HTR-8/SVneo (cell line): ENCODE measurements at regions not wholly inside any gene's neighbourhood (a gene's known extent, or its start where the extent isn't known, plus 50 kb on each side); places are given as distances from the start of the nearest gene placed in this dataset.
"Not testable (repeated sequence)": the region's sequence is repeated elsewhere in the genome, so short reads cannot be mapped to it uniquely, and the experiment has no call there.

ENCODE experiments used
- DNase-seq: peaks from one replicate; pipeline ENCODE4 v3.0.0; 2011; ENCODE audit warnings: low spot score, mixed read lengths; ENCODE audit not compliant: insufficient read length
- FAIRE-seq: peaks from 2 replicates; lab custom pipeline; 2011; peaks lifted over from hg19 to GRCh38; lab: Jason Lieb, UNC

DNA sequence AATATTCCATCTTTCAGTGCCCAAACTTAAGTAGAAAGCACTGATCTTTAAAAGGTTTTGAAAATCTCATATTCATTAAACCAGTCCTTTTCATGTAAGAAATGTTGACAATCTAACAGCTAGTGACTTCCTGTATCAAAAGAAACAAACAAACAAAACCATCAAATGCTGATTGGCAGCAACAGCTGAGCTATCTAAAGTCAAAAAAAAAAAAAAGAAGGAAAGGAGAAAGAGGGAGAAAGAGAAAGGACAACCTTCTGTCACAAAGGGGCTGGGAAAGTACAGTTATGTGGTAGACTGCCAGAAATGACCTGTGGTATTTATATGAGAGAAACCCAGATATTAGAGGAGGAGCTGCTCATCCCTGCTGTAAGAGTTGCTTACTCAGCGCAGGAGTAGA is 614.6 kb upstream of the SMIM31 start:
- DNase-seq: no peak
- FAIRE-seq: no peak

DNA sequence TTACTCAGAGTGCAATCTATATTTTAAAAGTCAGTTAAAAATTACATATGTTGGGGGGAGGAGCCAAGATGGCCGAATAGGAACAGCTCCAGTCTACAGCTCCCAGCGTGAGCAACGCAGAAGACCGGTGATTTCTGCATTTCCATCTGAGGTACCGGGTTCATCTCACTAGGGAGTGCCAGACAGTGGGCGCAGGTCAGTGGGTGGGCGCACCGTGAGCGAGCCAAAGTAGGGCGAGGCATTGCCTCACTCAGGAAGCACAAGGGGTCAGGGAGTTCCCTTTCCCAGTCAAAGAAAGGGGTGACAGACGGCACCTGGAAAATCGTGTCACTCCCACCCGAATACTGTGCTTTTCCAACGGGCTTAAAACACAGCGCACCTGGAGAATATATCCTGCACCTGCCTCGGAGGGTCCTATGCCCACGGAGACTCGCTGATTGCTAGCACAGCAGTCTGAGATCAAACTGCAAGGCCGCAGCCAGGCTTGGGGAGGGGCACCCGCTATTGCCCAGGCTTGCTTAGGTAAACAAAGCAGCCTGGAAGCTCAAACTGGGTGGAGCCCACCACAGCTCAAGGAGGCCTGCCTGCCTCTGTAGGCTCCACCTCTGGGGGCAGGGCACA is 612.1 kb upstream of the SMIM31 start:
- not testable (repeated sequence) for FAIRE-seq, DNase-seq

DNA sequence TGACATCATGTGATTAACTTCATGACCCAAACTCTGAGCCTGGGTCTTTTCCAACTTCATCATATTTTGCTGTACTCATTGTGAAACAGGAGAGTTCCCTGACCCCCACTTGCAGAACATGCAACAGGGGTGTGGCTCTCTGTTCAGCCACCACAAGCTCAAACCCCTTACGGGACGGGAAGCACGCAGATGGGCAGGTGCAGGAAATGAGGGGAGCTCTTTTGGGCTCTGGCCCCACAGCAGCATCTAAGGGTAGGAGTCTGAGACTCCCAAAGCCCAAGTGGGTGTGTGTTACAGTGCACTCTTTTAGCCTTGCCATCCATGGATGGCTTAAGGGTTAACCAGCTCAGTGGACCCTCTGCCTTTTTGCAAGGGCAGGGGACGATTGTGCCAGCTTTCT is 599.5 kb upstream of the SMIM31 start:
- FAIRE-seq: no peak

DNA sequence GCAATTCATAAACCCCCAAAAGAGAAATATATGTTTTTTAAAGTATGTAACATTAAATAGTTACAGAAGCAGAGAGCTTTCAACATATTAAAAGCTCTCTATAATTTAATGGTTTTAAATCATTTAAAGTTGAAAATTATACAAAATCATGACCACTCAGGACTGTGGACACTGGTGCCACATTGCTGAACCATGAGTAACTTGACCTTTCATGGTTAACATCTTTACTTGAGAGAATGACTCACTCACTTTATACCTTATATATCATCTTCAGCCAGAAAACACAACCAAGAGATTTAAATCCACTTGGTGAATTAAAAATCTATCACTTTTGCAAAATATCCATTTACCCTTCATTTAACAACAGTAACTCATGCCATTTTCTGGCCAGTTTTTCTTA is 584.3 kb upstream of the SMIM31 start:
- no peak for FAIRE-seq
- DNase-seq: peak; percentile 31

More for the DNA sequence above, 599.5 kb upstream of the SMIM31 start:
- no peak for DNase-seq

DNA sequence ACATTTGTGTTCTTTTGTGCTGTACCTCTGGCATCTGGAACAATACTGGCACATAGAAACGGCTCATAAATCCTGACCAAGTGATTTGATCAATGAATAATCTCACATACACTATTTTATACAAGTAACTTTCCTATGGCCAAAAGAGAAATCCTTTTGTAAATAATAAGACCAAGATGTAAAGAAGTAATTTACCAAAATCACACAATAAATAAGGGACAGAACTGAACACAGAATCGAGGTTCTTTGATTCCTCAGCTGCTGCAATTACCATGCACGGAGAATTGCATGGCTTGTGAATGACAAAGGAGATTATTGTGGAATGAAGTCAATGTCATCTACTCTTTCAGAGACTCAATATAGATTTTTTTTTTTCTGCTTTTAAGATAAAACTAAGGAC is 576.8 kb upstream of the SMIM31 start:
- FAIRE-seq: no peak
- no peak for DNase-seq

GRCh38 chr4:164177753-164178152 is 576.2 kb upstream of the SMIM31 start:
- DNase-seq: no peak
- no peak for FAIRE-seq

DNA sequence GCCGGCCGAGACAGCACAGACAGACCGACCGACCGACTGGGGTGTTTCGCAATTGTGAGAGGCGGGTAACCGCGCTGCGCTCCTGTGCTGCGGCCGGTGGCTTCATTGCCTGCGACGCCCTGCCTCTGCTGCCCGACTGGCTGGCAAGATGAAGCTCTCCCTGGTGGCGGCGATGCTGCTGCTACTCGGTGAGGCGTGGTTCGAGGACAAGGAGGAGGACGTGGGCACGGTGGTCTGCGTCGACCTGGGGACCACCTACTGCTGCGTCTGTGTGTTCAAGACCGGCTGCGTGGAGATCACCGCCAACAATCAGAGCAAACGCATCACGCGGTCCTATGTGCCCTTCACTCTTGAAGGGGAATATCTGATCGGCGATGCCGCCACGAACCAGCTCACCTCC is 565.7 kb upstream of the SMIM31 start:
- no peak for FAIRE-seq

DNA sequence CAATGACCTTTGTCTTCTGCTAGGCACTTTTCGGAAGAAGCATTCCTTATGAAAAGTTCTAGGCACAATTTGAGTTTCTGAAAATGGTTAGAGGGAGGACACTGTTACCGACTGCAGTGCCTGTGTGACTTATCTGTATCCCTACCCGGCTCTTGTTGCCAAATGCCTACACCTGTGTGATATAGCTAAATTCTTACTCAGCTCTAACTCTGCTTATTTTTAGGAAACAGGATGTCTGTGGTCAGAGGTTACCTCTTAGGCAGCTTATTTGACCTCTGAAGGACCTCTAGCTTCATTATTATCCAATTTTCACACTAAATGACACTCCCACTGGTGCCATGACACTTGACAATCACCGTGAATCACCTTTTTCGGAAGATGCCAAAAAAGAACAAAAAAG is 561.1 kb upstream of the SMIM31 start:
- FAIRE-seq: no peak
- no peak for DNase-seq

More for the DNA sequence above, 565.7 kb upstream of the SMIM31 start:
- DNase-seq: no peak

- FAIRE-seq (no peak), DNase-seq (no peak)
These were observed 560.3 kb upstream of the SMIM31 start for GRCh38 chr4:164193676-164194075.

DNA sequence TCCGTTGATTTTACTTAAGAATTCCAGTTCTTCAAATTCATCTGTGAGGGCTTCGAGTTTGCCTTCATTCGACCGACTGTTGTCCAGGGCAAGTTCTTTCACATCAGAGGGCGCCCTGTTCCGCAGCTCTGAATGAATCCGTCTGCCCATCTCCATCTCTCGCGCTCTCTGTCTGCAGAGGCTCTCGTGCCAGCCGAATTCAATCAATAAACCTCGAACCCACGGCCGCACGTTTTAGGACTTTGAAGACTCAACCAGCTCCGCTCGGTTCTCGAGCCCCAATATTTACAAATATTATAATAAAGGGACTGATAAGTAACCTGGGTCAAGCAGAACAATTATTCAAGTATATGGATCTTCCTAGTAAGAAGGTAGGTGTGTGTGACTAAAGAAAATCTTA is 556.4 kb upstream of the SMIM31 start:
- DNase-seq: no peak
- no peak for FAIRE-seq

GRCh38 chr4:164203476-164203875 is 550.5 kb upstream of the SMIM31 start:
- DNase-seq: no peak

GRCh38 chr4:164204434-164204833 is 549.5 kb upstream of the SMIM31 start:
- peak; percentile 45 for DNase-seq
- peak; percentile 54 for FAIRE-seq

More at GRCh38 chr4:164203476-164203875, 550.5 kb upstream of the SMIM31 start:
- FAIRE-seq: no peak

GRCh38 chr4:164207460-164207859 is 546.5 kb upstream of the SMIM31 start:
- DNase-seq: no peak
- no peak for FAIRE-seq

- FAIRE-seq (no peak), DNase-seq (peak; percentile 3)
These were observed 543.6 kb upstream of the SMIM31 start for GRCh38 chr4:164210377-164210776.

GRCh38 chr4:164212134-164212533 is 541.8 kb upstream of the SMIM31 start:
- FAIRE-seq (no peak), DNase-seq (peak; percentile 10)

GRCh38 chr4:164212714-164213113 is 541.2 kb upstream of the SMIM31 start:
- FAIRE-seq: no peak
- no peak for DNase-seq

- FAIRE-seq (no peak), DNase-seq (no peak)
These were observed 538.7 kb upstream of the SMIM31 start for GRCh38 chr4:164215113-164215741.

- no peak for FAIRE-seq
- no peak for DNase-seq
These were observed 532.3 kb upstream of the SMIM31 start for GRCh38 chr4:164221631-164222030.

- no peak for DNase-seq
- FAIRE-seq: no peak
These were observed 529.1 kb upstream of the SMIM31 start for GRCh38 chr4:164224871-164225270.

DNA sequence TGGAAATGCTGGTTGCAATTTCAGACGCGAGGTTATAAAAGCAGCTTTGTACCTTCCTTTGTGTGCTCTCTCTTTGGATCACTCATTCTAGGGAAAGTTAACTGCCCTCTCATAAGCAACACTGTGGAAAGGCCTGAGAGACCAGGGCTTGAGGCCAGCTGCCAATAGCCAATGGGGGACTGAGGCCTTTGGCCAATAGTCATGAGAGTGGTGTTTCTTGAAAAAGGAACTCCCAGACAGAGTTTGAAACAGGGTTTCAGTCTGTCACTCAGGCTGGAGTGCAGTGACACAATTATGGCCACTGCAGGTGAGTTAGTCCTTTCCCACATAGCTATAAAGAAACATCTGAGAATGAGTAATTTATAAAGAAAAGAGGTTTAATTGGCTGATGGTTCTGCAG is 524.7 kb upstream of the SMIM31 start:
- DNase-seq: no peak
- FAIRE-seq: no peak

- FAIRE-seq: no peak
These were observed 514.5 kb upstream of the SMIM31 start for GRCh38 chr4:164239433-164239832.

DNA sequence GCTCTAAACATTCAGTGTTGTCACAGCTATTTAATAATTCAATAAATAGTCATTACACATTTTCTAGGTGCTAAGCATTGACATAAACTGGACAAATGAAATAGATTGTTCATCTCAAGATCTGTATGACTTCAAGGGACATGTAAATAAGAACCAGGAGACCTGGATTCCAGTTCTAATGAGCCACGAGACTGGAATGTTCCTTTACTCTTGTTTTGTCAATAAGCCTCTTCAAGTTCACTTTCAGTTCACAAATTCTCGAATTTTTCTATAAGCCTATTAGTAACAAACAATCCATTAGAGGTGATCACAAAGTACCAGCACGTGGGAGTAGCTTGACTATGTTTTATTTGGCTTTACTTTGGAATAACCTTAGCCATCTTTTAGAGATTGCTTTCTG is 514.0 kb upstream of the SMIM31 start:
- no peak for FAIRE-seq
- DNase-seq: no peak

More at GRCh38 chr4:164239433-164239832, 514.5 kb upstream of the SMIM31 start:
- no peak for DNase-seq
